Neural cell (in vitro differentiated cells): ENCODE measurements at regions not wholly inside any gene's neighbourhood (a gene's known extent, or its start where the extent isn't known, plus 50 kb on each side); places are given as distances from the start of the nearest gene placed in this dataset.

Experiments
- H2AFZ ChIP-seq: fragments of 200-600, 300-800 bp; sonication (generic), shearing (Covaris generic); 2 replicates; pipeline ENCODE4 v1.6.0; 2014; ENCODE audit warnings: low read depth, mild to moderate bottlenecking, antibody characterized with exemption, low read length, moderate library complexity
- H3F3A ChIP-seq: fragments of 200-600 bp; shearing (Covaris generic); 2 replicates; pipeline ENCODE4 v1.6.1; 2016; ENCODE audit warnings: mild to moderate bottlenecking, moderate library complexity, mixed read lengths, antibody characterized with exemption, low read length; ENCODE audit not compliant: insufficient read depth, poor library complexity, severe bottlenecking
- H3K27ac ChIP-seq: fragments of 200-600, 300-800 bp; sonication (generic), shearing (Covaris generic); 2 replicates; pipeline ENCODE4 v1.5.1; 2014; ENCODE audit warnings: mild to moderate bottlenecking, low read length, moderate library complexity
- H3K27me3 ChIP-seq: fragments of 300-800, 200-600 bp; sonication (generic), shearing (Covaris generic); 2 replicates; pipeline ENCODE4 v1.6.0; 2014; ENCODE audit warnings: mild to moderate bottlenecking, low read depth, low read length, moderate library complexity; ENCODE audit not compliant: insufficient read depth
- H3K36me3 ChIP-seq: fragments of 300-800, 200-600 bp; sonication (generic), shearing (Covaris generic); 2 replicates; pipeline ENCODE4 v1.5.1; 2014; ENCODE audit warnings: mild to moderate bottlenecking, antibody characterized with exemption, low read length, moderate library complexity; ENCODE audit not compliant: insufficient read depth
- H3K4me2 ChIP-seq: fragments of 300-800, 200-600 bp; sonication (generic), shearing (Covaris generic); 2 replicates; pipeline ENCODE4 v1.6.0; 2014; ENCODE audit warnings: mild to moderate bottlenecking, low read length
- H3K4me3 ChIP-seq: fragments of 300-800, 200-600 bp; sonication (generic), shearing (Covaris generic); 2 replicates; pipeline ENCODE4 v1.5.1; 2014; ENCODE audit warnings: mild to moderate bottlenecking, low read length, moderate library complexity
- H3K79me2 ChIP-seq: fragments of 200-600 bp; shearing (Covaris generic); replicated peaks from 2 replicates; pipeline ENCODE4 v1.6.0; 2014; ENCODE audit warnings: mild to moderate bottlenecking, low read length, moderate library complexity; ENCODE audit not compliant: insufficient read depth
- H3K9ac ChIP-seq: fragments of 300-800, 200-600 bp; sonication (generic), shearing (Covaris generic); 2 replicates; pipeline ENCODE4 v1.6.1; 2016; ENCODE audit warnings: mild to moderate bottlenecking, low read length, mixed read lengths
- H3K9me2 ChIP-seq: fragments of 200-600 bp; shearing (Covaris generic); 2 replicates; pipeline ENCODE4 v1.6.1; 2016; ENCODE audit warnings: mild to moderate bottlenecking, low read length, mixed read lengths; ENCODE audit not compliant: insufficient read depth
- H3K9me3 ChIP-seq: fragments of 200-600, 300-800 bp; sonication (generic), shearing (Covaris generic); 2 replicates; pipeline ENCODE4 v1.6.1; 2016; ENCODE audit warnings: mild to moderate bottlenecking, mixed run types, low read length, moderate library complexity, mixed read lengths
- H4K20me1 ChIP-seq: fragments of 200-600 bp; shearing (Covaris generic); 2 replicates; pipeline ENCODE4 v1.6.1; 2016; ENCODE audit warnings: mild to moderate bottlenecking, mixed run types; ENCODE audit not compliant: insufficient read depth
- EP300 ChIP-seq: fragments of 450-650 bp; conservative IDR thresholded peaks from 2 replicates; pipeline ENCODE4 v1.6.1; 2014; ENCODE audit warnings: antibody characterized with exemption, mild to moderate bottlenecking, moderate library complexity; ENCODE audit not compliant: poor library complexity, severe bottlenecking
- POLR2AphosphoS5 ChIP-seq: IDR thresholded peaks from 2 replicates; pipeline ENCODE4 v1.6.1; 2012
- RAD21 ChIP-seq: fragments of 450-650 bp; conservative IDR thresholded peaks from 2 replicates; pipeline ENCODE4 v1.6.1; 2014; ENCODE audit warnings: antibody characterized with exemption, mild to moderate bottlenecking, moderate library complexity
- REST ChIP-seq: IDR thresholded peaks from 2 replicates; pipeline ENCODE4 v1.6.1; 2012; ENCODE audit warnings: borderline replicate concordance
- SMC3 ChIP-seq: fragments of 450-650 bp; conservative IDR thresholded peaks from 2 replicates; pipeline ENCODE4 v1.6.1; 2014; ENCODE audit warnings: antibody characterized with exemption, mild to moderate bottlenecking, moderate library complexity; ENCODE audit not compliant: poor library complexity
- TAF1 ChIP-seq: IDR thresholded peaks from 2 replicates; pipeline ENCODE4 v1.6.1; 2012; ENCODE audit warnings: low read depth
- TF ChIP-seq, protein P1 (sequence below): fragments of 450-650 bp; IDR thresholded peaks from 2 replicates; pipeline ENCODE4 v1.5.1; 2014; ENCODE audit warnings: antibody characterized with exemption, mild to moderate bottlenecking, moderate library complexity; ENCODE audit not compliant: poor library complexity, severe bottlenecking

GRCh38 chrX:74138943-74139342, 165.0 kb upstream of the ZCCHC13 start:
- Histone ChIP-seq H3K36me3 (no peaks in the 10 kb centered on the region), H3K4me2 (no peak overlapping the region), H3K27me3 (no peaks in the 10 kb centered on the region), H3F3A (no peaks in the 10 kb centered on the region), H4K20me1 (no peaks in the 10 kb centered on the region), H3K9ac (no peak overlapping the region), H3K9me3 (no peaks in the 10 kb centered on the region), H3K79me2 (no peaks in the 10 kb centered on the region), H3K4me3 (no peak overlapping the region), H3K27ac (no peak overlapping the region), H3K9me2 (no peaks in the 10 kb centered on the region), H2AFZ (no peak overlapping the region)
- TF ChIP-seq POLR2AphosphoS5 (no peak), TAF1 (no peak), EP300 (no peak), REST (no peak), SMC3 (no peak)

DNA sequence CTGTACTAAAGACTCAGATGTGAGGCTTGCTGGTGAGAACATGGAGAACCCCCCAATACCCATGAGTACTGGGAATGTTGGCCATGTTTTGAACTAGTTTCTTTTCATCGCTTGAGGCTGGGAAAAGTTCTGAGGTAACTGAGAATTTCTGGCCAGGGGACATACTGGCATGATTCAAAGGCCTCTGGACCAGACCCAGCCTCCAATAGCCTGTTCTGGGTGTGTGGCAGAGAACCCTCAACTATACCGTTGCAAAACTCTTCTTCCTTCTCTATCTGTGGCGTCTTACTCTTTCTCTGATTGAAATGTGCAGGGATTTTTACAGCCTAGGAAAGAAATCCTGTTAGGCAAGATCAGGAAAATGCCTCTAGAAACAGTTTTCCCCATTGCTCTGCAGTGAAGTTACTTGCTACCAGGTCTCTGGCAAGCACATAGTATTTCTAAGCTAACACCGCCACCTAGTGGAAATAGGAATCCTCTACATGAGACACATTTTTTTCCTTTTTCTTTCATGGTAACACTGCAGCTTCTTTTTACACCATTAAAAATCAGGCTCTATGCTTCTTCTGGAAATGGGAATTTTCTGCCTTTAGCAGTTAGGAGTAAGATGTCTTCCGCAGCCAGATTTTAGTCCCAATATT, 170.7 kb upstream of the ZCCHC13 start:
- H3K36me3 ChIP-seq = no peaks in the 10 kb centered on the region

More for the DNA sequence above, 170.7 kb upstream of the ZCCHC13 start:
- H3K9me2 ChIP-seq = no peaks in the 10 kb centered on the region
- no peaks in the 10 kb centered on the region for H3K27me3 ChIP-seq
- TF ChIP-seq RAD21 (peak; percentile 82), SMC3 (peak; percentile 80), REST (no peak)
- TF ChIP-seq, protein P1, sequence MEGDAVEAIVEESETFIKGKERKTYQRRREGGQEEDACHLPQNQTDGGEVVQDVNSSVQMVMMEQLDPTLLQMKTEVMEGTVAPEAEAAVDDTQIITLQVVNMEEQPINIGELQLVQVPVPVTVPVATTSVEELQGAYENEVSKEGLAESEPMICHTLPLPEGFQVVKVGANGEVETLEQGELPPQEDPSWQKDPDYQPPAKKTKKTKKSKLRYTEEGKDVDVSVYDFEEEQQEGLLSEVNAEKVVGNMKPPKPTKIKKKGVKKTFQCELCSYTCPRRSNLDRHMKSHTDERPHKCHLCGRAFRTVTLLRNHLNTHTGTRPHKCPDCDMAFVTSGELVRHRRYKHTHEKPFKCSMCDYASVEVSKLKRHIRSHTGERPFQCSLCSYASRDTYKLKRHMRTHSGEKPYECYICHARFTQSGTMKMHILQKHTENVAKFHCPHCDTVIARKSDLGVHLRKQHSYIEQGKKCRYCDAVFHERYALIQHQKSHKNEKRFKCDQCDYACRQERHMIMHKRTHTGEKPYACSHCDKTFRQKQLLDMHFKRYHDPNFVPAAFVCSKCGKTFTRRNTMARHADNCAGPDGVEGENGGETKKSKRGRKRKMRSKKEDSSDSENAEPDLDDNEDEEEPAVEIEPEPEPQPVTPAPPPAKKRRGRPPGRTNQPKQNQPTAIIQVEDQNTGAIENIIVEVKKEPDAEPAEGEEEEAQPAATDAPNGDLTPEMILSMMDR = peak; percentile 75
- H3K9ac ChIP-seq = no peak overlapping the region
- no peak overlapping the region for H3K27ac ChIP-seq
- no peak overlapping the region for H2AFZ ChIP-seq
- H3K4me2 ChIP-seq = no peak overlapping the region
- H4K20me1 ChIP-seq = no peaks in the 10 kb centered on the region
- H3K9me3 ChIP-seq = no peaks in the 10 kb centered on the region
- no peaks in the 10 kb centered on the region for H3K79me2 ChIP-seq
- H3K4me3 ChIP-seq = no peak overlapping the region
- H3F3A ChIP-seq = no peaks in the 10 kb centered on the region
